HL-60 (cell line): ENCODE measurements at regions not wholly inside any gene's neighbourhood (a gene's known extent, or its start where the extent isn't known, plus 50 kb on each side); places are given as distances from the start of the nearest gene placed in this dataset.

Source experiments
- CTCF ChIP-seq: IDR thresholded peaks from one replicate; pipeline ENCODE4 v1.5.1; 2011; ENCODE audit warnings: low read length, control low read depth, inconsistent platforms; ENCODE audit not compliant: insufficient read depth
- GABPA ChIP-seq: IDR thresholded peaks from 2 replicates; pipeline ENCODE4 v1.6.1; 2012; ENCODE audit warnings: low read depth
- POLR2AphosphoS5 ChIP-seq: IDR thresholded peaks from 2 replicates; pipeline ENCODE4 v1.6.1; 2012; ENCODE audit warnings: low read depth
- TF ChIP-seq, protein P1 (sequence below): IDR thresholded peaks from 2 replicates; pipeline ENCODE4 v1.6.1; 2012; ENCODE audit warnings: low read depth; ENCODE audit not compliant: insufficient replicate concordance

DNA sequence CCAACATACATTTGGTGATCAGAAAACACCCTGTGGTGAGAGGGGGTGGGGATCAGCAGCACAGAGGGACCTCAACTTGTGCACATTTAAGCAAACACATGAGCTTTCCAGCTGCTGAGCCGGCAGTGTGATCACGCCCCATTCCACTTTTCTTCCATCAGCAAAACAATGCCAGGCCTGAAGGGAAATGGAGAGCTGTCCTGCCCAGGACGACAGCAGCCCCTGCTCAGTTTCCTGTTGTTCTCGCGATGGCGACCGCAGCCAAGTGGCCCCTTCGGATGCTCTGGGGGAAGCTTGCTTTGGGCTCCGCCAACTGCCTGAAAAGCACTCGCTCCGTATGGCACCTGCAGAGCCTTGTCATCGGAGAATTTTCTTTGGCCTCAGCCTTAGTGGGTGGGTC, 272.3 kb downstream of the FOXL1 start:
- TF ChIP-seq CTCF (no peak), GABPA (no peak), POLR2AphosphoS5 (no peak)
- TF ChIP-seq, protein P1, sequence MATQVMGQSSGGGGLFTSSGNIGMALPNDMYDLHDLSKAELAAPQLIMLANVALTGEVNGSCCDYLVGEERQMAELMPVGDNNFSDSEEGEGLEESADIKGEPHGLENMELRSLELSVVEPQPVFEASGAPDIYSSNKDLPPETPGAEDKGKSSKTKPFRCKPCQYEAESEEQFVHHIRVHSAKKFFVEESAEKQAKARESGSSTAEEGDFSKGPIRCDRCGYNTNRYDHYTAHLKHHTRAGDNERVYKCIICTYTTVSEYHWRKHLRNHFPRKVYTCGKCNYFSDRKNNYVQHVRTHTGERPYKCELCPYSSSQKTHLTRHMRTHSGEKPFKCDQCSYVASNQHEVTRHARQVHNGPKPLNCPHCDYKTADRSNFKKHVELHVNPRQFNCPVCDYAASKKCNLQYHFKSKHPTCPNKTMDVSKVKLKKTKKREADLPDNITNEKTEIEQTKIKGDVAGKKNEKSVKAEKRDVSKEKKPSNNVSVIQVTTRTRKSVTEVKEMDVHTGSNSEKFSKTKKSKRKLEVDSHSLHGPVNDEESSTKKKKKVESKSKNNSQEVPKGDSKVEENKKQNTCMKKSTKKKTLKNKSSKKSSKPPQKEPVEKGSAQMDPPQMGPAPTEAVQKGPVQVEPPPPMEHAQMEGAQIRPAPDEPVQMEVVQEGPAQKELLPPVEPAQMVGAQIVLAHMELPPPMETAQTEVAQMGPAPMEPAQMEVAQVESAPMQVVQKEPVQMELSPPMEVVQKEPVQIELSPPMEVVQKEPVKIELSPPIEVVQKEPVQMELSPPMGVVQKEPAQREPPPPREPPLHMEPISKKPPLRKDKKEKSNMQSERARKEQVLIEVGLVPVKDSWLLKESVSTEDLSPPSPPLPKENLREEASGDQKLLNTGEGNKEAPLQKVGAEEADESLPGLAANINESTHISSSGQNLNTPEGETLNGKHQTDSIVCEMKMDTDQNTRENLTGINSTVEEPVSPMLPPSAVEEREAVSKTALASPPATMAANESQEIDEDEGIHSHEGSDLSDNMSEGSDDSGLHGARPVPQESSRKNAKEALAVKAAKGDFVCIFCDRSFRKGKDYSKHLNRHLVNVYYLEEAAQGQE, result no peak
